GM23338 (cell line): ENCODE measurements at regions not wholly inside any gene's neighbourhood (a gene's known extent, or its start where the extent isn't known, plus 50 kb on each side); places are given as distances from the start of the nearest gene placed in this dataset.

Experiments
- ATAC-seq: fragments of 200-7000 bp; cut with Tn5 transposase; 3 replicates; pipeline ENCODE4 v1.9.1; 2020
- DNase-seq: peaks from one replicate; pipeline ENCODE4 v3.0.0-alpha.2; 2015; ENCODE audit warnings: low spot score
- H2AFZ ChIP-seq: fragments of 200-600 bp; sonication (generic); 2 replicates; pipeline ENCODE4 v1.8.0; 2016; ENCODE audit warnings: antibody characterized with exemption, mild to moderate bottlenecking, moderate library complexity
- H3F3A ChIP-seq: fragments of 200-600 bp; sonication (generic); replicated peaks from 2 replicates; pipeline ENCODE4 v1.8.0; 2017; ENCODE audit warnings: antibody characterized with exemption, mixed run types, low read depth
- H3K27ac ChIP-seq: fragments of 200-600 bp; sonication (generic); 2 replicates; pipeline ENCODE4 v1.6.1; 2016; ENCODE audit warnings: low read depth
- H3K27me3 ChIP-seq: fragments of 200-600 bp; sonication (generic); 2 replicates; pipeline ENCODE4 v1.8.0; 2016; ENCODE audit warnings: mild to moderate bottlenecking, mixed run types, moderate library complexity; ENCODE audit not compliant: insufficient read depth
- H3K36me3 ChIP-seq: fragments of 200-600 bp; sonication (generic); 2 replicates; pipeline ENCODE4 v1.8.0; 2016; ENCODE audit warnings: mild to moderate bottlenecking; ENCODE audit not compliant: insufficient read depth
- H3K4me1 ChIP-seq: fragments of 200-600 bp; sonication (generic); 2 replicates; pipeline ENCODE4 v1.8.0; 2016; ENCODE audit warnings: mild to moderate bottlenecking, moderate library complexity; ENCODE audit not compliant: insufficient read depth
- H3K4me2 ChIP-seq: fragments of 200-600 bp; sonication (generic); 2 replicates; pipeline ENCODE4 v1.7.1; 2017; ENCODE audit warnings: mixed run types
- H3K4me3 ChIP-seq: fragments of 200-600 bp; sonication (generic); 2 replicates; pipeline ENCODE4 v1.6.1; 2016; ENCODE audit warnings: mixed run types
- H3K79me2 ChIP-seq: fragments of 200-600 bp; sonication (generic); replicated peaks from 2 replicates; pipeline ENCODE4 v1.8.0; 2017; ENCODE audit warnings: mild to moderate bottlenecking; ENCODE audit not compliant: insufficient read depth
- H3K9me2 ChIP-seq: fragments of 200-600 bp; sonication (generic); 2 replicates; pipeline ENCODE4 v1.8.0; 2017; ENCODE audit not compliant: insufficient read depth
- H4K20me1 ChIP-seq: fragments of 200-600 bp; sonication (generic); replicated peaks from 2 replicates; pipeline ENCODE4 v1.8.0; 2017; ENCODE audit warnings: mild to moderate bottlenecking; ENCODE audit not compliant: insufficient read depth
- H3K27ac Mint-ChIP-seq: 2 replicates; pipeline ENCODE4 v1.8.0; 2020; ENCODE audit warnings: inconsistent platforms, mild to moderate bottlenecking, moderate library complexity, mixed read lengths
- H3K27me3 Mint-ChIP-seq: 3 replicates; pipeline ENCODE4 v1.8.0; 2022; ENCODE audit warnings: low read depth, mild to moderate bottlenecking, moderate library complexity, mixed read lengths, inconsistent platforms; ENCODE audit not compliant: insufficient read depth, poor library complexity
- H3K36me3 Mint-ChIP-seq: 3 replicates; pipeline ENCODE4 v1.8.0; 2021; ENCODE audit warnings: low read depth, mild to moderate bottlenecking, inconsistent platforms, moderate library complexity, mixed read lengths
- H3K4me1 Mint-ChIP-seq: 3 replicates; pipeline ENCODE4 v1.8.0; 2020; ENCODE audit warnings: mild to moderate bottlenecking, inconsistent platforms, mixed read lengths
- H3K4me3 Mint-ChIP-seq: 3 replicates; pipeline ENCODE4 v1.8.0; 2021; ENCODE audit warnings: moderate library complexity, mild to moderate bottlenecking, inconsistent platforms, mixed read lengths
- H3K9me3 Mint-ChIP-seq: 3 replicates; pipeline ENCODE4 v1.8.0; 2020; ENCODE audit warnings: moderate library complexity, mild to moderate bottlenecking, inconsistent platforms, mixed read lengths
- CREB1 ChIP-seq: fragments of 250-450 bp; sonication (Bioruptor Pico); IDR thresholded peaks from 2 replicates; pipeline ENCODE4 v1.5.0; 2020; ENCODE audit warnings: low read depth, mild to moderate bottlenecking, moderate library complexity
- EZH2 ChIP-seq: fragments of 200-600 bp; sonication (generic); IDR thresholded peaks from one replicate; pipeline ENCODE4 v1.8.0; 2017; ENCODE audit warnings: antibody characterized with exemption, mild to moderate bottlenecking, low read depth; ENCODE audit not compliant: unreplicated experiment
- EZH2phosphoT487 ChIP-seq: fragments of 200-600 bp; sonication (generic); IDR thresholded peaks from one replicate; pipeline ENCODE4 v1.8.1; 2018; ENCODE audit warnings: antibody characterized with exemption; ENCODE audit not compliant: unreplicated experiment
- JUNB ChIP-seq: IDR thresholded peaks from one replicate; pipeline ENCODE4 v1.6.1; 2016; ENCODE audit warnings: antibody characterized with exemption; ENCODE audit not compliant: unreplicated experiment
- NANOG ChIP-seq: IDR thresholded peaks from 2 replicates; pipeline ENCODE4 v1.6.1; 2016; ENCODE audit warnings: antibody characterized with exemption, borderline replicate concordance
- POLR2AphosphoS5 ChIP-seq: IDR thresholded peaks from 2 replicates; pipeline ENCODE4 v1.6.1; 2016; ENCODE audit warnings: antibody characterized with exemption, low read depth
- STAT1 ChIP-seq: IDR thresholded peaks from one replicate; pipeline ENCODE4 v1.6.1; 2016; ENCODE audit warnings: antibody characterized with exemption; ENCODE audit not compliant: unreplicated experiment
- ZNF114 ChIP-seq: fragments of 250-450 bp; sonication (Bioruptor Pico); IDR thresholded peaks from 2 replicates; pipeline ENCODE4 v1.5.0; 2020; ENCODE audit warnings: mild to moderate bottlenecking, moderate library complexity
- ZNF331 ChIP-seq: fragments of 250-450 bp; sonication (Bioruptor Pico); IDR thresholded peaks from 2 replicates; pipeline ENCODE4 v1.5.0; 2020; ENCODE audit warnings: low read depth, mild to moderate bottlenecking, moderate library complexity
- TF ChIP-seq, protein P1 (sequence below): IDR thresholded peaks from 2 replicates; pipeline ENCODE4 v1.6.1; 2016; ENCODE audit warnings: antibody characterized with exemption
- TF ChIP-seq, protein P2 (sequence below): fragments of 250-450 bp; sonication (Bioruptor Pico); IDR thresholded peaks from 2 replicates; pipeline ENCODE4 v1.5.0; 2020; ENCODE audit warnings: mild to moderate bottlenecking, moderate library complexity
- TF ChIP-seq, protein P3 (sequence below), 2 experiments: fragments of 200-600 bp in 1 of 2; sonication (generic) in 1 of 2; conservative IDR thresholded peaks; 2 replicates each; pipeline versions ENCODE4 v1.5.1 to v1.6.1; 2016 to 2017; ENCODE audit warnings: antibody characterized with exemption in 2 of 2, low read depth in 2 of 2, mild to moderate bottlenecking in 2 of 2, moderate library complexity in 1 of 2
- TF ChIP-seq, protein P4 (sequence below): IDR thresholded peaks from one replicate; pipeline ENCODE4 v1.6.1; 2018; ENCODE audit warnings: antibody characterized with exemption; ENCODE audit not compliant: unreplicated experiment

DNA sequence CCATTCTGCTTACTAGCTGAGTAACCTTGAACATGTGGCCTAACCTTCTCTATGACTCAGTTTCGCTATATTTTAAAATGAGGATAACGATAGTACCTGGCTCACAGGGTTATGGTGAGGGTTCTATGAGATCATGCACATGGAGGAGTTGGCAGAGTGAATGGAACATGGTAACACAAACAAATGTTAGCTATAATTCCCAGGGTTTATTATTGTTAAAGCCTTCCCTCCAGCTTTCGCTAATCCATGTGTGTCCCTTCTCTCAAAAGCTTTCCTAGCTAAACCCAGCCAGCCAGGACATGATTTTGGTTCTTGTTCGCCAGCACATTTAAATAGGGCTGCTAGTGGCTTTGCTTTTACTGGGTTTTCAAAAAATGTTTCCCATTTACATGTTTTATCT is 361.0 kb upstream of the NFE2L3 start:
- Mint-ChIP-seq H3K27me3 (no peaks in the 10 kb centered on the region), H3K9me3 (no peaks in the 10 kb centered on the region), H3K4me1 (peaks cover 5% of the 10 kb centered on the region; the same call in 2 of the 3 replicates), H3K36me3 (no peaks in the 10 kb centered on the region), H3K27ac (no peak overlapping the region), H3K4me3 (no peak overlapping the region)
- H3K27me3 ChIP-seq: no peaks in the 10 kb centered on the region
- no peaks in the 10 kb centered on the region for H4K20me1 ChIP-seq
- peaks cover 7% of the 10 kb centered on the region; the same call in 1 of the 2 replicates for H3K9me2 ChIP-seq
- no peak for DNase-seq
- H3K79me2 ChIP-seq: no peaks in the 10 kb centered on the region
- H3K27ac ChIP-seq: no peak overlapping the region
- no peak overlapping the region for H3K4me3 ChIP-seq
- ATAC-seq: no peak
- no peaks in the 10 kb centered on the region for H3K36me3 ChIP-seq
- H3K4me2 ChIP-seq: no peak overlapping the region
- no peak for TF ChIP-seq JUNB
- TF ChIP-seq, protein P1, sequence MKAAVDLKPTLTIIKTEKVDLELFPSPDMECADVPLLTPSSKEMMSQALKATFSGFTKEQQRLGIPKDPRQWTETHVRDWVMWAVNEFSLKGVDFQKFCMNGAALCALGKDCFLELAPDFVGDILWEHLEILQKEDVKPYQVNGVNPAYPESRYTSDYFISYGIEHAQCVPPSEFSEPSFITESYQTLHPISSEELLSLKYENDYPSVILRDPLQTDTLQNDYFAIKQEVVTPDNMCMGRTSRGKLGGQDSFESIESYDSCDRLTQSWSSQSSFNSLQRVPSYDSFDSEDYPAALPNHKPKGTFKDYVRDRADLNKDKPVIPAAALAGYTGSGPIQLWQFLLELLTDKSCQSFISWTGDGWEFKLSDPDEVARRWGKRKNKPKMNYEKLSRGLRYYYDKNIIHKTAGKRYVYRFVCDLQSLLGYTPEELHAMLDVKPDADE: no peak
- TF ChIP-seq, protein P2, sequence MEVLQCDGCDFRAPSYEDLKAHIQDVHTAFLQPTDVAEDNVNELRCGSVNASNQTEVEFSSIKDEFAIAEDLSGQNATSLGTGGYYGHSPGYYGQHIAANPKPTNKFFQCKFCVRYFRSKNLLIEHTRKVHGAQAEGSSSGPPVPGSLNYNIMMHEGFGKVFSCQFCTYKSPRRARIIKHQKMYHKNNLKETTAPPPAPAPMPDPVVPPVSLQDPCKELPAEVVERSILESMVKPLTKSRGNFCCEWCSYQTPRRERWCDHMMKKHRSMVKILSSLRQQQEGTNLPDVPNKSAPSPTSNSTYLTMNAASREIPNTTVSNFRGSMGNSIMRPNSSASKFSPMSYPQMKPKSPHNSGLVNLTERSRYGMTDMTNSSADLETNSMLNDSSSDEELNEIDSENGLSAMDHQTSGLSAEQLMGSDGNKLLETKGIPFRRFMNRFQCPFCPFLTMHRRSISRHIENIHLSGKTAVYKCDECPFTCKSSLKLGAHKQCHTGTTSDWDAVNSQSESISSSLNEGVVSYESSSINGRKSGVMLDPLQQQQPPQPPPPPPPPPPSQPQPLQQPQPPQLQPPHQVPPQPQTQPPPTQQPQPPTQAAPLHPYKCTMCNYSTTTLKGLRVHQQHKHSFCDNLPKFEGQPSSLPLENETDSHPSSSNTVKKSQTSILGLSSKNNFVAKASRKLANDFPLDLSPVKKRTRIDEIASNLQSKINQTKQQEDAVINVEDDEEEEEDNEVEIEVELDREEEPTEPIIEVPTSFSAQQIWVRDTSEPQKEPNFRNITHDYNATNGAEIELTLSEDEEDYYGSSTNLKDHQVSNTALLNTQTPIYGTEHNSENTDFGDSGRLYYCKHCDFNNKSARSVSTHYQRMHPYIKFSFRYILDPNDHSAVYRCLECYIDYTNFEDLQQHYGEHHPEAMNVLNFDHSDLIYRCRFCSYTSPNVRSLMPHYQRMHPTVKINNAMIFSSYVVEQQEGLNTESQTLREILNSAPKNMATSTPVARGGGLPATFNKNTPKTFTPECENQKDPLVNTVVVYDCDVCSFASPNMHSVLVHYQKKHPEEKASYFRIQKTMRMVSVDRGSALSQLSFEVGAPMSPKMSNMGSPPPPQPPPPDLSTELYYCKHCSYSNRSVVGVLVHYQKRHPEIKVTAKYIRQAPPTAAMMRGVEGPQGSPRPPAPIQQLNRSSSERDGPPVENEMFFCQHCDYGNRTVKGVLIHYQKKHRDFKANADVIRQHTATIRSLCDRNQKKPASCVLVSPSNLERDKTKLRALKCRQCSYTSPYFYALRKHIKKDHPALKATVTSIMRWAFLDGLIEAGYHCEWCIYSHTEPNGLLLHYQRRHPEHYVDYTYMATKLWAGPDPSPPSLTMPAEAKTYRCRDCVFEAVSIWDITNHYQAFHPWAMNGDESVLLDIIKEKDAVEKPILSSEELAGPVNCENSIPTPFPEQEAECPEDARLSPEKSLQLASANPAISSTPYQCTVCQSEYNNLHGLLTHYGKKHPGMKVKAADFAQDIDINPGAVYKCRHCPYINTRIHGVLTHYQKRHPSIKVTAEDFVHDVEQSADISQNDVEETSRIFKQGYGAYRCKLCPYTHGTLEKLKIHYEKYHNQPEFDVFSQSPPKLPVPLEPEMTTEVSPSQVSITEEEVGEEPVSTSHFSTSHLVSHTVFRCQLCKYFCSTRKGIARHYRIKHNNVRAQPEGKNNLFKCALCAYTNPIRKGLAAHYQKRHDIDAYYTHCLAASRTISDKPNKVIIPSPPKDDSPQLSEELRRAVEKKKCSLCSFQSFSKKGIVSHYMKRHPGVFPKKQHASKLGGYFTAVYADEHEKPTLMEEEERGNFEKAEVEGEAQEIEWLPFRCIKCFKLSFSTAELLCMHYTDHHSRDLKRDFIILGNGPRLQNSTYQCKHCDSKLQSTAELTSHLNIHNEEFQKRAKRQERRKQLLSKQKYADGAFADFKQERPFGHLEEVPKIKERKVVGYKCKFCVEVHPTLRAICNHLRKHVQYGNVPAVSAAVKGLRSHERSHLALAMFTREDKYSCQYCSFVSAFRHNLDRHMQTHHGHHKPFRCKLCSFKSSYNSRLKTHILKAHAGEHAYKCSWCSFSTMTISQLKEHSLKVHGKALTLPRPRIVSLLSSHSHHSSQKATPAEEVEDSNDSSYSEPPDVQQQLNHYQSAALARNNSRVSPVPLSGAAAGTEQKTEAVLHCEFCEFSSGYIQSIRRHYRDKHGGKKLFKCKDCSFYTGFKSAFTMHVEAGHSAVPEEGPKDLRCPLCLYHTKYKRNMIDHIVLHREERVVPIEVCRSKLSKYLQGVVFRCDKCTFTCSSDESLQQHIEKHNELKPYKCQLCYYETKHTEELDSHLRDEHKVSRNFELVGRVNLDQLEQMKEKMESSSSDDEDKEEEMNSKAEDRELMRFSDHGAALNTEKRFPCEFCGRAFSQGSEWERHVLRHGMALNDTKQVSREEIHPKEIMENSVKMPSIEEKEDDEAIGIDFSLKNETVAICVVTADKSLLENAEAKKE (CRISPR knock-in tag): no peak
- TF ChIP-seq EZH2phosphoT487: no peak
- TF ChIP-seq NANOG: no peak
- no peak for TF ChIP-seq ZNF331 (CRISPR knock-in tag)
- TF ChIP-seq, protein P3, sequence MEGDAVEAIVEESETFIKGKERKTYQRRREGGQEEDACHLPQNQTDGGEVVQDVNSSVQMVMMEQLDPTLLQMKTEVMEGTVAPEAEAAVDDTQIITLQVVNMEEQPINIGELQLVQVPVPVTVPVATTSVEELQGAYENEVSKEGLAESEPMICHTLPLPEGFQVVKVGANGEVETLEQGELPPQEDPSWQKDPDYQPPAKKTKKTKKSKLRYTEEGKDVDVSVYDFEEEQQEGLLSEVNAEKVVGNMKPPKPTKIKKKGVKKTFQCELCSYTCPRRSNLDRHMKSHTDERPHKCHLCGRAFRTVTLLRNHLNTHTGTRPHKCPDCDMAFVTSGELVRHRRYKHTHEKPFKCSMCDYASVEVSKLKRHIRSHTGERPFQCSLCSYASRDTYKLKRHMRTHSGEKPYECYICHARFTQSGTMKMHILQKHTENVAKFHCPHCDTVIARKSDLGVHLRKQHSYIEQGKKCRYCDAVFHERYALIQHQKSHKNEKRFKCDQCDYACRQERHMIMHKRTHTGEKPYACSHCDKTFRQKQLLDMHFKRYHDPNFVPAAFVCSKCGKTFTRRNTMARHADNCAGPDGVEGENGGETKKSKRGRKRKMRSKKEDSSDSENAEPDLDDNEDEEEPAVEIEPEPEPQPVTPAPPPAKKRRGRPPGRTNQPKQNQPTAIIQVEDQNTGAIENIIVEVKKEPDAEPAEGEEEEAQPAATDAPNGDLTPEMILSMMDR (conservative IDR thresholded peaks at IDR 0.05; ENCODE audit: low read depth in 2 of 2): no peak
- no peak for TF ChIP-seq ZNF114 (CRISPR knock-in tag)
- no peak for TF ChIP-seq EZH2
- TF ChIP-seq, protein P4, sequence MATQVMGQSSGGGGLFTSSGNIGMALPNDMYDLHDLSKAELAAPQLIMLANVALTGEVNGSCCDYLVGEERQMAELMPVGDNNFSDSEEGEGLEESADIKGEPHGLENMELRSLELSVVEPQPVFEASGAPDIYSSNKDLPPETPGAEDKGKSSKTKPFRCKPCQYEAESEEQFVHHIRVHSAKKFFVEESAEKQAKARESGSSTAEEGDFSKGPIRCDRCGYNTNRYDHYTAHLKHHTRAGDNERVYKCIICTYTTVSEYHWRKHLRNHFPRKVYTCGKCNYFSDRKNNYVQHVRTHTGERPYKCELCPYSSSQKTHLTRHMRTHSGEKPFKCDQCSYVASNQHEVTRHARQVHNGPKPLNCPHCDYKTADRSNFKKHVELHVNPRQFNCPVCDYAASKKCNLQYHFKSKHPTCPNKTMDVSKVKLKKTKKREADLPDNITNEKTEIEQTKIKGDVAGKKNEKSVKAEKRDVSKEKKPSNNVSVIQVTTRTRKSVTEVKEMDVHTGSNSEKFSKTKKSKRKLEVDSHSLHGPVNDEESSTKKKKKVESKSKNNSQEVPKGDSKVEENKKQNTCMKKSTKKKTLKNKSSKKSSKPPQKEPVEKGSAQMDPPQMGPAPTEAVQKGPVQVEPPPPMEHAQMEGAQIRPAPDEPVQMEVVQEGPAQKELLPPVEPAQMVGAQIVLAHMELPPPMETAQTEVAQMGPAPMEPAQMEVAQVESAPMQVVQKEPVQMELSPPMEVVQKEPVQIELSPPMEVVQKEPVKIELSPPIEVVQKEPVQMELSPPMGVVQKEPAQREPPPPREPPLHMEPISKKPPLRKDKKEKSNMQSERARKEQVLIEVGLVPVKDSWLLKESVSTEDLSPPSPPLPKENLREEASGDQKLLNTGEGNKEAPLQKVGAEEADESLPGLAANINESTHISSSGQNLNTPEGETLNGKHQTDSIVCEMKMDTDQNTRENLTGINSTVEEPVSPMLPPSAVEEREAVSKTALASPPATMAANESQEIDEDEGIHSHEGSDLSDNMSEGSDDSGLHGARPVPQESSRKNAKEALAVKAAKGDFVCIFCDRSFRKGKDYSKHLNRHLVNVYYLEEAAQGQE: no peak
- TF ChIP-seq STAT1: no peak
- no peak for TF ChIP-seq CREB1 (CRISPR knock-in tag)
- no peak for TF ChIP-seq POLR2AphosphoS5
- no peaks in the 10 kb centered on the region for H3K4me1 ChIP-seq
- no peaks in the 10 kb centered on the region for H3F3A ChIP-seq
- peak overlapping the region; percentile 14; the same call in 1 of the 2 replicates for H2AFZ ChIP-seq
